ENCODE measurements at regions not wholly inside any gene's neighbourhood (a gene's known extent, or its start where the extent isn't known, plus 50 kb on each side); places are given as distances from the start of the nearest gene placed in this dataset.

GRCh38 chr5:30687461-30687860 lies 506.0 kb upstream of the CDH6 start:
- TF ChIP-seq POLR2AphosphoS5 (IDR thresholded peaks at IDR 0.05) = no peak
- no peak for TF ChIP-seq CTCF (IDR thresholded peaks at IDR 0.05)
- TF ChIP-seq POLR2A (IDR thresholded peaks at IDR 0.05) = no peak

Measured in prostate gland (tissue), 2 donors.